Body of pancreas (tissue), 4 donors: ENCODE measurements at regions not wholly inside any gene's neighbourhood (a gene's known extent, or its start where the extent isn't known, plus 50 kb on each side); places are given as distances from the start of the nearest gene placed in this dataset.
"Not testable (repeated sequence)": the region's sequence is repeated elsewhere in the genome, so short reads cannot be mapped to it uniquely, and the experiment has no call there.

Source experiments
- ATAC-seq: fragments of 150-250 bp; one replicate; pipeline ENCODE4 v1.9.1; 2016
- DNase-seq, 4 donors: peaks; one replicate each; pipeline ENCODE4 v3.0.0-alpha.2; 2019
- H3K27ac ChIP-seq, 4 donors: fragments of 200-600 bp; sonication (generic); 1 replicate in 3 of 4; 2 replicates in 1 of 4; pipeline versions ENCODE4 v1.5.1 to v1.6.1; 2016 to 2019; ENCODE audit warnings: mild to moderate bottlenecking in 1 of 4, mixed read lengths in 1 of 4, moderate library complexity in 1 of 4
- H3K27me3 ChIP-seq, 2 donors: fragments of 200-600 bp; sonication (generic); one replicate each; pipeline ENCODE4 v1.6.0; 2016; ENCODE audit warnings: mild to moderate bottlenecking in 1 of 2
- H3K36me3 ChIP-seq, 2 donors: fragments of 200-600 bp; sonication (generic); replicated peaks in 1 of 2; 2 replicates each; pipeline ENCODE4 v1.5.1; 2016; ENCODE audit warnings: low read depth in 2 of 2; ENCODE audit not compliant: insufficient read depth in 1 of 2
- H3K4me1 ChIP-seq: fragments of 200-600 bp; sonication (generic); one replicate; pipeline ENCODE4 v1.6.0; 2016
- H3K4me3 ChIP-seq, 2 donors: fragments of 200-600 bp; sonication (generic); 1 replicate in 1 of 2; 2 replicates in 1 of 2; pipeline ENCODE4 v1.5.1; 2016 to 2019
- H3K9me3 ChIP-seq, 3 donors: fragments of 200-600 bp; sonication (generic); 1 replicate in 2 of 3; 2 replicates in 1 of 3; pipeline ENCODE4 v1.5.1; 2016
- POLR2A ChIP-seq, 3 donors: fragments of 450-650 bp; IDR thresholded peaks; one replicate each; pipeline ENCODE4 v1.6.1; 2016; ENCODE audit warnings: antibody characterized with exemption in 3 of 3, mild to moderate bottlenecking in 2 of 3
- WGBS, 2 donors: methylation state at CpG; one replicate each; pipeline ENCODE4 v1.1.5; 2017; 5-methylcytosine and 5-hydroxymethylcytosine counted together
- intact Hi-C: fragments of 100-400 bp; cut with DNase I; formaldehyde crosslinking; loops from one replicate; pipeline ENCODE4 v1.15.1; 2023
- TF ChIP-seq, protein P1 (sequence below), 7 experiments: fragments of 450-650 bp in 4 of 7; fragments of 200-600 bp in 3 of 7; sonication (generic) in 3 of 7; IDR thresholded peaks; one replicate each; pipeline ENCODE4 v1.5.1; 2016 to 2019; ENCODE audit warnings: antibody characterized with exemption in 7 of 7

DNA sequence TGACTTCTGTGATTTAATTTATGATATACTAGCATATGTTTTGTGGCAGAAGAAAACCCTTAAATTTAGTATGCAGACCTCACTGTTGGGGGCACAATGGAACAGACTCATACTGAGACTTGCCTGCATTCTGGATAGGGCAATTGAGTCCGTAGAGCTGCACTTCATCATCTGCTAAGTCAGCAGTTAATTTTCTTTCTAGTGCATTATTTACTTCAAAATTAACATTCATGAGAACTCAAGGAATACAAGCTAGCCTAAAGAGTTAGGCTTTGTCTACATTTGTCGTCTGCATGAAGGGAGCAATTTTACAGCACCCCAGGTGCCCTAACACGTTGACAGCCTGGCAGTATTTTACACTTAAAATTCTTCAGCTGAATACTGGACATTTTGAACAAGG is 345.5 kb downstream of the CHL1 start:
- Histone ChIP-seq H3K4me3 (no peak overlapping the region), H3K36me3 (no peaks in the 10 kb centered on the region), H3K27me3 (no peaks in the 10 kb centered on the region), H3K4me1 (no peaks in the 10 kb centered on the region), H3K9me3 (no peaks in the 10 kb centered on the region), H3K27ac (no peak overlapping the region)
- WGBS, 2 donors: 45 to 62% methylated on average over 3 of the region's 3 CpGs
- intact Hi-C loops: no loop called here
- no peak for DNase-seq
- TF ChIP-seq POLR2A (IDR thresholded peaks at IDR 0.05): no peak
- TF ChIP-seq, protein P1, sequence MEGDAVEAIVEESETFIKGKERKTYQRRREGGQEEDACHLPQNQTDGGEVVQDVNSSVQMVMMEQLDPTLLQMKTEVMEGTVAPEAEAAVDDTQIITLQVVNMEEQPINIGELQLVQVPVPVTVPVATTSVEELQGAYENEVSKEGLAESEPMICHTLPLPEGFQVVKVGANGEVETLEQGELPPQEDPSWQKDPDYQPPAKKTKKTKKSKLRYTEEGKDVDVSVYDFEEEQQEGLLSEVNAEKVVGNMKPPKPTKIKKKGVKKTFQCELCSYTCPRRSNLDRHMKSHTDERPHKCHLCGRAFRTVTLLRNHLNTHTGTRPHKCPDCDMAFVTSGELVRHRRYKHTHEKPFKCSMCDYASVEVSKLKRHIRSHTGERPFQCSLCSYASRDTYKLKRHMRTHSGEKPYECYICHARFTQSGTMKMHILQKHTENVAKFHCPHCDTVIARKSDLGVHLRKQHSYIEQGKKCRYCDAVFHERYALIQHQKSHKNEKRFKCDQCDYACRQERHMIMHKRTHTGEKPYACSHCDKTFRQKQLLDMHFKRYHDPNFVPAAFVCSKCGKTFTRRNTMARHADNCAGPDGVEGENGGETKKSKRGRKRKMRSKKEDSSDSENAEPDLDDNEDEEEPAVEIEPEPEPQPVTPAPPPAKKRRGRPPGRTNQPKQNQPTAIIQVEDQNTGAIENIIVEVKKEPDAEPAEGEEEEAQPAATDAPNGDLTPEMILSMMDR (IDR thresholded peaks at IDR 0.05): no peak
- ATAC-seq: no peak

DNA sequence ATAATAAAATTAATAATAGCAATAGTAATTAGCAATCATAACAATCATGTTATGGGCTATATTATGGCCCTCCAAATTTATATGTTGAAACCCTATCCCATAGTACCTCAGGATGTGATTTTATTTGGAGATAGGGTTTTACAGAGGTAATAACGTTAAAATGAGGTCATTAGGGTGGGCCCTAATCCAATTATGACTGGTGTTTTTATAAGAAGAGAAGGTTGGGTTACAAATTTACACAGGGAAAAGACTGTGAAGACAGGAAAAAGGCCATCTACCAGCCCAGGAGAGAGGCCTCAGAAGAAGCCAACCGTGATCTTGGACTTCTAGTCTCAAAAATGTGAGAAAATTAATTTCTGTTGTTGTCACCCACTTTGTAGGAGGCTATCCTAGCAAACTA is 353.1 kb downstream of the CHL1 start:
- Histone ChIP-seq H3K27me3 (no peaks in the 10 kb centered on the region), H3K4me1 (no peaks in the 10 kb centered on the region), H3K27ac (no peak overlapping the region), H3K4me3 (no peak overlapping the region), H3K9me3 (no peaks in the 10 kb centered on the region), H3K36me3 (no peaks in the 10 kb centered on the region)
- WGBS, 2 donors: 62 to 76% methylated on average over 2 of the region's 2 CpGs
- TF ChIP-seq POLR2A (IDR thresholded peaks at IDR 0.05): no peak
- TF ChIP-seq, protein P1 (IDR thresholded peaks at IDR 0.05): no peak
- no peak for DNase-seq
- intact Hi-C loops: no loop called here
- no peak for ATAC-seq

- intact Hi-C loops: no loop called here
- DNase-seq: no peak
- no peaks in the 10 kb centered on the region for H3K9me3 ChIP-seq
- no peak overlapping the region for H3K27ac ChIP-seq
- TF ChIP-seq POLR2A (IDR thresholded peaks at IDR 0.05): no peak
- TF ChIP-seq, protein P1 (IDR thresholded peaks at IDR 0.05): no peak
- no peaks in the 10 kb centered on the region for H3K4me1 ChIP-seq
- H3K36me3 ChIP-seq: no peaks in the 10 kb centered on the region
- no peaks in the 10 kb centered on the region for H3K27me3 ChIP-seq
- ATAC-seq: no peak
- WGBS, 2 donors: 65 to 73% methylated on average over 1 of the region's 1 CpG
- H3K4me3 ChIP-seq: no peak overlapping the region
Observed at GRCh38 chr3:550471-550870, 353.9 kb downstream of the CHL1 start.

- Histone ChIP-seq H3K27me3 (no peaks in the 10 kb centered on the region), H3K4me3 (no peak overlapping the region), H3K4me1 (no peaks in the 10 kb centered on the region), H3K36me3 (no peaks in the 10 kb centered on the region), H3K27ac (no peak overlapping the region), H3K9me3 (no peaks in the 10 kb centered on the region)
- no peak for DNase-seq
- 30 to 70% methylated on average over 1 of the region's 1 CpG for WGBS, 2 donors
- no peak for ATAC-seq
- TF ChIP-seq, protein P1 (IDR thresholded peaks at IDR 0.05): no peak
- no peak for TF ChIP-seq POLR2A (IDR thresholded peaks at IDR 0.05)
- intact Hi-C loops: no loop called here
Observed at GRCh38 chr3:557972-558371, 361.4 kb downstream of the CHL1 start.

DNA sequence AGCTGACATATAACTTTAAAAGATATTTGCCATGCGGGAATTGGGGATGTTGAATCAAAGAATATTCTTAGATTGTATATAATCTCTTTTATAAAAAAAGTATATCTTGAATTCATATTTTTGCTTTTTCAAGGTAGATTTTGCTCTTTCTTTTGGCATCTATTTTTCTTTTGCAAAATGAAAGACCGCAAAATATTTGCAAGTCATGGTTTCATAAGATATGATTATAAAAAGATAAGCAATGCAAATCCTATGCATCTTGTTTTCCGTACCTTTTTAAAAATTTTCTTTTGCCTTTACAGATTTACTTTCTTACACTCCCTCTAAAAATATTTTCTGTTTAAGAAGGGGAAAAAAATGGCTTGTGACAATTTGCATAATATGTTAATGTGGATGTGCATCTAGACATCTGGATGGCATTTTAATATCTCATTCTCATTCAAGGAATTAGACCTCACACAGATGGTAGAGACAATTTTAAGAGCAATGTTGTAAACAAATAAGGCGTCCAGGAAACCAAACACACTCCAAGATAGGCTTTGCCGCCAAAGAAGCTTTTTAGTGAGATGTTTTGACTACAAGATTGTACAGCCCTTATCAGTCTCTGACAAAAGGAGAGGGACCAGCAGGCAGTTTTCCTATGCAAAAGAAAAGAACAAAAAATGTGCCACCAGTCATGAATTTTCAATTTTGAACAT is 371.1 kb downstream of the CHL1 start:
- H3K4me1 ChIP-seq: no peaks in the 10 kb centered on the region
- H3K4me3 ChIP-seq: no peak overlapping the region
- intact Hi-C loops: no loop called here
- H3K27ac ChIP-seq: no peak overlapping the region
- no peaks in the 10 kb centered on the region for H3K9me3 ChIP-seq
- TF ChIP-seq, protein P1 (IDR thresholded peaks at IDR 0.05): no peak
- no peak for TF ChIP-seq POLR2A (IDR thresholded peaks at IDR 0.05)
- 53 to 61% methylated on average over 5 of the region's 5 CpGs for WGBS, 2 donors
- no peaks in the 10 kb centered on the region for H3K27me3 ChIP-seq
- no peaks in the 10 kb centered on the region for H3K36me3 ChIP-seq
- DNase-seq: no peak
- no peak for ATAC-seq

GRCh38 chr3:579529-579928 is 383.0 kb downstream of the CHL1 start:
- H3K4me1 ChIP-seq, H3K9me3 ChIP-seq, H3K27ac ChIP-seq, intact Hi-C loops, ATAC-seq, H3K4me3 ChIP-seq, H3K36me3 ChIP-seq, DNase-seq, H3K27me3 ChIP-seq: not testable (repeated sequence)
- WGBS, 2 donors: 54 to 63% methylated on average over 2 of the region's 2 CpGs

DNA sequence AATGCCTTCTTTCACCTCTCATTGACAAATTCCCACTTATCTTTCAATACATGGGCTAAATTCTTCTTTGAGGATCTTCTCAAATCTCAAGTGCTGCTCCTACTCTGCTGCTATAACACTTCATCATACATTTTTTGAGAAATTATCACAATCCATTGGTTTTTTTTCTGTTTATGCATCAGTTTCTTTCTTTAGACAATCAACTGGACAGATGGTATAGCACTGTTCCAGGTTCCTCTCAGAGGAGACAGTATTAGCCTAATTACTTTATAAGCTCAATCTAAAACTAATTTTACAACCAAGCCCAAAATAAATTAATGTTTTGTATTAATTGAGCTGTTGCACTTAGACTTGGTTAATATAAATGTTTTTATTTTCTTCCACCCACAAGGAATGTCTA is 392.5 kb downstream of the CHL1 start:
- ATAC-seq, H3K27me3 ChIP-seq, intact Hi-C loops, H3K4me1 ChIP-seq, H3K9me3 ChIP-seq, H3K4me3 ChIP-seq, DNase-seq, H3K36me3 ChIP-seq, H3K27ac ChIP-seq: not testable (repeated sequence)
